C4-2B (cell line): ENCODE measurements at regions not wholly inside any gene's neighbourhood (a gene's known extent, or its start where the extent isn't known, plus 50 kb on each side); places are given as distances from the start of the nearest gene placed in this dataset.

Experiments
- ZFX ChIP-seq: fragments of 450-650 bp; IDR thresholded peaks from 2 replicates; pipeline ENCODE4 v1.6.1; 2017
- TF ChIP-seq, protein P1 (sequence below): fragments of 450-650 bp; conservative IDR thresholded peaks from 2 replicates; pipeline ENCODE4 v1.5.1; 2017; ENCODE audit warnings: mild to moderate bottlenecking

DNA sequence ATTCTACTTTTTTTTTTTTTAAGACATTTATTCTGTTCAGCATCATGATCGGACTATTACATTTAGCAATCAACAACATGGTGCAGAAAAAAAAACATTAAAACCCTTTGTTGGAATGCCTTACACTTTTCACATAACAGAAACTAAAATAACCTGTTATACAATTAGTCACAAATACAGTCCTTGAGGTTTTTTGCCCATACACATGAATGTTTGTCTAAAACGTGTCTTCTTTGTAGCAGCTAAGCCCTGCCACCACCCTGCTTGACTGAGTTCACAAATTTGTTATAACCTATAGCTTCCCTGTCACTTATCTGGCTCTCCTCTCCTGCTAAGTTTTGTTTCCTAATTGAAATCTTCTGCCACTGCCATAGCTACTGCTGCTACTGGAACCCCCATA, 75.4 kb upstream of the ARHGAP20 start:
- TF ChIP-seq, protein P1, sequence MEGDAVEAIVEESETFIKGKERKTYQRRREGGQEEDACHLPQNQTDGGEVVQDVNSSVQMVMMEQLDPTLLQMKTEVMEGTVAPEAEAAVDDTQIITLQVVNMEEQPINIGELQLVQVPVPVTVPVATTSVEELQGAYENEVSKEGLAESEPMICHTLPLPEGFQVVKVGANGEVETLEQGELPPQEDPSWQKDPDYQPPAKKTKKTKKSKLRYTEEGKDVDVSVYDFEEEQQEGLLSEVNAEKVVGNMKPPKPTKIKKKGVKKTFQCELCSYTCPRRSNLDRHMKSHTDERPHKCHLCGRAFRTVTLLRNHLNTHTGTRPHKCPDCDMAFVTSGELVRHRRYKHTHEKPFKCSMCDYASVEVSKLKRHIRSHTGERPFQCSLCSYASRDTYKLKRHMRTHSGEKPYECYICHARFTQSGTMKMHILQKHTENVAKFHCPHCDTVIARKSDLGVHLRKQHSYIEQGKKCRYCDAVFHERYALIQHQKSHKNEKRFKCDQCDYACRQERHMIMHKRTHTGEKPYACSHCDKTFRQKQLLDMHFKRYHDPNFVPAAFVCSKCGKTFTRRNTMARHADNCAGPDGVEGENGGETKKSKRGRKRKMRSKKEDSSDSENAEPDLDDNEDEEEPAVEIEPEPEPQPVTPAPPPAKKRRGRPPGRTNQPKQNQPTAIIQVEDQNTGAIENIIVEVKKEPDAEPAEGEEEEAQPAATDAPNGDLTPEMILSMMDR, result no peak
- no peak for TF ChIP-seq ZFX
